ENCODE measurements at regions not wholly inside any gene's neighbourhood (a gene's known extent, or its start where the extent isn't known, plus 50 kb on each side); places are given as distances from the start of the nearest gene placed in this dataset.

DNA sequence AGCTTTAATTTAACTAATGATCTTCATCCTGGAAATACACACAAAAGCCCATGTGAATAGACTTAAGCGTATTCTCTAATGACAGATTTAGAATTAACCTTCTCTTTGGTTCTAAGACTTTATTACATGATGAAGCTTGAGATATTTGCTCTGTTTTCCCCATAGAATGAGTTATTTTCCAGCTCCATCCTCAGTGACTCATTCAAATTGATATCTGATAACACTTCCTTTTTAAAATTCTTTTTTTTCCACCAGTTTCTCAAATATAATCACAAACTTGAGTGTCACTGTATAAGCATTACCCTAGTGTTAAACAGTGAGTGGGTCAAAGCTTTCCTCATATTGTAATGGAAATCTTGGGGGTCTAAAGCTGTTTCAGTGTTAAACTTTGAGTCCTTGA lies 535.8 kb downstream of the KCNA4 start:
- intact Hi-C loops (cut with DNase I), result no loop called here
- Histone ChIP-seq H3K27ac (ENCODE audit: low read depth in 2 of 2, low read length in 2 of 2) (no peak overlapping the region), H3K4me3 (ENCODE audit: low read length in 3 of 3) (no peak overlapping the region), H3K27me3 (ENCODE audit: control insufficient read depth, insufficient read depth, low read length) (no peaks in the 10 kb centered on the region), H3K36me3 (ENCODE audit: control insufficient read depth in 2 of 3, insufficient read depth in 3 of 3, low read length in 3 of 3) (no peaks in the 10 kb centered on the region), H3K4me1 (ENCODE audit: control insufficient read depth in 2 of 3, insufficient read depth in 2 of 3, low read depth in 1 of 3, low read length in 3 of 3) (no peaks in the 10 kb centered on the region), H3K9me3 (ENCODE audit: control insufficient read depth in 2 of 3, insufficient read depth in 1 of 3, low read length in 3 of 3) (no peaks in the 10 kb centered on the region), H3K9ac (ENCODE audit: low read length in 3 of 3) (no peak overlapping the region)
- TF ChIP-seq, protein P1, sequence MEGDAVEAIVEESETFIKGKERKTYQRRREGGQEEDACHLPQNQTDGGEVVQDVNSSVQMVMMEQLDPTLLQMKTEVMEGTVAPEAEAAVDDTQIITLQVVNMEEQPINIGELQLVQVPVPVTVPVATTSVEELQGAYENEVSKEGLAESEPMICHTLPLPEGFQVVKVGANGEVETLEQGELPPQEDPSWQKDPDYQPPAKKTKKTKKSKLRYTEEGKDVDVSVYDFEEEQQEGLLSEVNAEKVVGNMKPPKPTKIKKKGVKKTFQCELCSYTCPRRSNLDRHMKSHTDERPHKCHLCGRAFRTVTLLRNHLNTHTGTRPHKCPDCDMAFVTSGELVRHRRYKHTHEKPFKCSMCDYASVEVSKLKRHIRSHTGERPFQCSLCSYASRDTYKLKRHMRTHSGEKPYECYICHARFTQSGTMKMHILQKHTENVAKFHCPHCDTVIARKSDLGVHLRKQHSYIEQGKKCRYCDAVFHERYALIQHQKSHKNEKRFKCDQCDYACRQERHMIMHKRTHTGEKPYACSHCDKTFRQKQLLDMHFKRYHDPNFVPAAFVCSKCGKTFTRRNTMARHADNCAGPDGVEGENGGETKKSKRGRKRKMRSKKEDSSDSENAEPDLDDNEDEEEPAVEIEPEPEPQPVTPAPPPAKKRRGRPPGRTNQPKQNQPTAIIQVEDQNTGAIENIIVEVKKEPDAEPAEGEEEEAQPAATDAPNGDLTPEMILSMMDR (IDR thresholded peaks at IDR 0.05; ENCODE audit: borderline replicate concordance, extremely low read depth, insufficient read depth), result no peak
- DNase-seq (no peak), FAIRE-seq (no peak)

DNA sequence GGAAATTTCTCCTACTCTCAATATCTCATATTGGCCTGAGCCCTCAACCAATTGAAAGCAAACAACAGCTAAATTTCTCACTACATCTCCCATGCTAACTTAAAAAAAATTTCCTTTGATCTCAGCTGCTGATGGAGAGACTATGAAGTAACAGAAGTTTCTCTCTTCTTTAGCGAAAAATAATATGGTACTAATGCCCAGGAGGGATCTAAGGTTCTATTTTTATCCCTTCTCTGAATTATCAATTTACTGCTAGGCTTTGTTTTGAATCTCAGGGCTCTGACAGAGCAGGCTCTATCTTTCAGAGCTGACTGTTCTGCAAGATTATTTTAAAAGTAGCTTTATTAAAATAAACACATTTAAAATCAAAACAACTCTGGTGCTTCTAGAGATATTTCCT lies 558.6 kb downstream of the KCNA4 start:
- Histone ChIP-seq H3K4me1 (ENCODE audit: control insufficient read depth in 2 of 3, insufficient read depth in 2 of 3, low read depth in 1 of 3, low read length in 3 of 3) (no peaks in the 10 kb centered on the region), H3K27me3 (ENCODE audit: control insufficient read depth, insufficient read depth, low read length) (no peaks in the 10 kb centered on the region), H3K27ac (ENCODE audit: low read depth in 2 of 2, low read length in 2 of 2) (no peak overlapping the region), H3K4me3 (ENCODE audit: low read length in 3 of 3) (no peak overlapping the region), H3K9ac (ENCODE audit: low read length in 3 of 3) (no peak overlapping the region), H3K9me3 (ENCODE audit: control insufficient read depth in 2 of 3, insufficient read depth in 1 of 3, low read length in 3 of 3) (no peaks in the 10 kb centered on the region), H3K36me3 (ENCODE audit: control insufficient read depth in 2 of 3, insufficient read depth in 3 of 3, low read length in 3 of 3) (no peaks in the 10 kb centered on the region)
- DNase-seq (no peak), FAIRE-seq (no peak)
- intact Hi-C loops (cut with DNase I), result no loop called here
- TF ChIP-seq, protein P1 (IDR thresholded peaks at IDR 0.05; ENCODE audit: borderline replicate concordance, extremely low read depth, insufficient read depth), result no peak

DNA sequence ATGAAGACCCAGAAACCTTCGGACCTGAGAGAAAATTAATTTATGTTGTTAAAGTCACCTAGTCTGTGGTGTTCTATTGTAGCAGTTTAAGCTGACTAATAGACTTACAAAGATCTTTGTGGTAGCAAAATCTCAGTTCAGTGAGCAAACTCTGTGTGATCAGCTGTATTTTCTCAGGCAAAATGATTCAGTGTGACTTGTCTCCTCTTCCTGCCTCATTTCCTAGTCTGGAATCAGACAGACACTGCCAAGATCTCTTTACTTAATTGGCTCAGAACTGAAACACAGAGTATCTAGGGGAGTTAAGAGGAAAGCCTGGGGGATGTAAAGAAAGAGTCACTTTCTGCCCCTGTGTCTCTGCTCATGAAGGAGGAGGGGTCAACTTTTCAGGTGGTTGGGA lies 564.7 kb downstream of the KCNA4 start:
- no peak for FAIRE-seq
- no peaks in the 10 kb centered on the region for H3K27me3 ChIP-seq (ENCODE audit: control insufficient read depth, insufficient read depth, low read length)
- H3K9me3 ChIP-seq (ENCODE audit: control insufficient read depth in 2 of 3, insufficient read depth in 1 of 3, low read length in 3 of 3), result no peaks in the 10 kb centered on the region
- intact Hi-C loops (cut with DNase I), result no loop called here
- DNase-seq, result peak in 2 of 5 donors; percentile 5 to 39
- TF ChIP-seq, protein P1 (IDR thresholded peaks at IDR 0.05; ENCODE audit: borderline replicate concordance, extremely low read depth, insufficient read depth), result no peak
- no peaks in the 10 kb centered on the region for H3K4me1 ChIP-seq (ENCODE audit: control insufficient read depth in 2 of 3, insufficient read depth in 2 of 3, low read depth in 1 of 3, low read length in 3 of 3)
- no peaks in the 10 kb centered on the region for H3K36me3 ChIP-seq (ENCODE audit: control insufficient read depth in 2 of 3, insufficient read depth in 3 of 3, low read length in 3 of 3)
- H3K9ac ChIP-seq (ENCODE audit: low read length in 3 of 3), result no peak overlapping the region
- H3K27ac ChIP-seq (ENCODE audit: low read depth in 2 of 2, low read length in 2 of 2), result no peak overlapping the region
- H3K4me3 ChIP-seq (ENCODE audit: low read length in 3 of 3), result no peak overlapping the region

Measured in kidney (tissue), 13 donors.